Transverse colon (tissue), 4 donors: ENCODE measurements at regions not wholly inside any gene's neighbourhood (a gene's known extent, or its start where the extent isn't known, plus 50 kb on each side); places are given as distances from the start of the nearest gene placed in this dataset.

Experiments
- POLR2A ChIP-seq: fragments of 450-650 bp; IDR thresholded peaks from one replicate; pipeline ENCODE4 v1.6.1; 2016; ENCODE audit warnings: antibody characterized with exemption, mild to moderate bottlenecking, moderate library complexity
- POLR2AphosphoS5 ChIP-seq, 3 donors: sonication (generic); formaldehyde crosslinking; IDR thresholded peaks; one replicate each; pipeline ENCODE4 v1.6.1; 2016; ENCODE audit warnings: antibody characterized with exemption in 3 of 3
- TF ChIP-seq, protein P1 (sequence below), 5 experiments: fragments of 200-600 bp in 3 of 5; fragments of 450-650 bp in 2 of 5; sonication (generic) in 3 of 5; IDR thresholded peaks; 1 replicate in 2 of 5; 2 replicates in 3 of 5; pipeline ENCODE4 v1.5.1; 2016 to 2017; ENCODE audit warnings: antibody characterized with exemption in 5 of 5, inconsistent platforms in 3 of 5, mild to moderate bottlenecking in 2 of 5, moderate library complexity in 1 of 5

DNA sequence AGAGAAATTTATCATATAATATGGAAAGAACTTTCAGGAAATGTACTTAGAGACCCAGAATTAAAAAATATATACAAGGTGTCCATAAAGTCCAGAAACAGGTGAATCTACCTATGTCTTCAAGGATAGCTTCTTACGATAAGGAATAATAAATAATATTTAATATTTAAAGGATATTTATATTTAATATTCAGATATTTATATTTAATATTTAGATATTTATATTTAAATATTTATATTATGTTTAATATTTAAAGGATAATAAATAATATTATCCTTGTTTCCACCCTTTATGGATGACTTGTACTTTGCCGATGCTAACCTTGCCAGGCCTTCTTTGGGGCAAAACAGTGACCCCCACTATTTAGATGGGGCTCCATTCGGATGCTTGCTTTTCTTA is 169.5 kb upstream of the CADM1 start:
- TF ChIP-seq POLR2AphosphoS5 (IDR thresholded peaks at IDR 0.05) (no peak), POLR2A (no peak)
- TF ChIP-seq, protein P1, sequence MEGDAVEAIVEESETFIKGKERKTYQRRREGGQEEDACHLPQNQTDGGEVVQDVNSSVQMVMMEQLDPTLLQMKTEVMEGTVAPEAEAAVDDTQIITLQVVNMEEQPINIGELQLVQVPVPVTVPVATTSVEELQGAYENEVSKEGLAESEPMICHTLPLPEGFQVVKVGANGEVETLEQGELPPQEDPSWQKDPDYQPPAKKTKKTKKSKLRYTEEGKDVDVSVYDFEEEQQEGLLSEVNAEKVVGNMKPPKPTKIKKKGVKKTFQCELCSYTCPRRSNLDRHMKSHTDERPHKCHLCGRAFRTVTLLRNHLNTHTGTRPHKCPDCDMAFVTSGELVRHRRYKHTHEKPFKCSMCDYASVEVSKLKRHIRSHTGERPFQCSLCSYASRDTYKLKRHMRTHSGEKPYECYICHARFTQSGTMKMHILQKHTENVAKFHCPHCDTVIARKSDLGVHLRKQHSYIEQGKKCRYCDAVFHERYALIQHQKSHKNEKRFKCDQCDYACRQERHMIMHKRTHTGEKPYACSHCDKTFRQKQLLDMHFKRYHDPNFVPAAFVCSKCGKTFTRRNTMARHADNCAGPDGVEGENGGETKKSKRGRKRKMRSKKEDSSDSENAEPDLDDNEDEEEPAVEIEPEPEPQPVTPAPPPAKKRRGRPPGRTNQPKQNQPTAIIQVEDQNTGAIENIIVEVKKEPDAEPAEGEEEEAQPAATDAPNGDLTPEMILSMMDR (IDR thresholded peaks at IDR 0.05), result no peak
